Fibroblast of lung (primary cell): ENCODE measurements at regions not wholly inside any gene's neighbourhood (a gene's known extent, or its start where the extent isn't known, plus 50 kb on each side); places are given as distances from the start of the nearest gene placed in this dataset.

Source experiments
- DNase-seq, 2 donors: peaks; one replicate each; pipeline versions ENCODE4 v3.0.0 to v3.0.0-alpha.2; 2010; ENCODE audit warnings: low read depth in 2 of 2
- H2AFZ ChIP-seq: 2 replicates; pipeline ENCODE4 v1.5.1; 2012; ENCODE audit warnings: low read length, control low read depth, inconsistent platforms
- H3K27ac ChIP-seq: 2 replicates; pipeline ENCODE4 v1.5.1; 2011; ENCODE audit warnings: low read length, control low read depth; ENCODE audit not compliant: insufficient read depth
- H3K27me3 ChIP-seq: 2 replicates; pipeline ENCODE4 v1.5.1; 2011; ENCODE audit warnings: mild to moderate bottlenecking, low read length; ENCODE audit not compliant: control insufficient read depth, insufficient read depth
- H3K36me3 ChIP-seq: 2 replicates; pipeline ENCODE4 v1.5.1; 2011; ENCODE audit warnings: low read length; ENCODE audit not compliant: control insufficient read depth, insufficient read depth
- H3K4me1 ChIP-seq: 2 replicates; pipeline ENCODE4 v1.5.1; 2011; ENCODE audit warnings: low read length; ENCODE audit not compliant: control insufficient read depth, insufficient read depth; ENCODE audit errors: extremely low read depth
- H3K4me2 ChIP-seq: 2 replicates; pipeline ENCODE4 v1.5.1; 2011; ENCODE audit warnings: low read length, control low read depth; ENCODE audit not compliant: insufficient read depth; ENCODE audit errors: extremely low read depth
- H3K4me3 ChIP-seq, 4 experiments: fragments of 200-600 bp in 1 of 4; sonication (generic) in 1 of 4; replicated peaks in 1 of 4; 2 replicates each; pipeline ENCODE4 v1.5.1; 2011 to 2016; ENCODE audit warnings: low read length in 4 of 4, low read depth in 3 of 4, mild to moderate bottlenecking in 3 of 4, control low read depth in 2 of 4, inconsistent platforms in 1 of 4, mixed read lengths in 1 of 4; ENCODE audit not compliant: insufficient read depth in 1 of 4; ENCODE audit errors: control extremely low read depth in 1 of 4
- H3K79me2 ChIP-seq: 2 replicates; pipeline ENCODE4 v1.5.1; 2012; ENCODE audit warnings: mild to moderate bottlenecking, low read length, inconsistent platforms; ENCODE audit not compliant: control insufficient read depth, insufficient read depth
- H3K9ac ChIP-seq: 2 replicates; pipeline ENCODE4 v1.5.1; 2011; ENCODE audit warnings: mild to moderate bottlenecking, low read length, control low read depth; ENCODE audit not compliant: insufficient read depth
- H3K9me3 ChIP-seq: 2 replicates; pipeline ENCODE4 v1.5.1; 2012; ENCODE audit warnings: low read depth, low read length; ENCODE audit not compliant: control insufficient read depth, insufficient read depth
- H4K20me1 ChIP-seq: 2 replicates; pipeline ENCODE4 v1.5.1; 2011; ENCODE audit warnings: low read length; ENCODE audit not compliant: control insufficient read depth, insufficient read depth; ENCODE audit errors: extremely low read depth
- CTCF ChIP-seq, 2 donors: IDR thresholded peaks in 1 of 2; conservative IDR thresholded peaks in 1 of 2; 1 replicate in 1 of 2; 2 replicates in 1 of 2; pipeline ENCODE4 v1.5.1; 2011 to 2012; ENCODE audit warnings: low read length in 2 of 2, control low read depth in 1 of 2, inconsistent platforms in 1 of 2, low read depth in 1 of 2, mild to moderate bottlenecking in 1 of 2
- EZH2 ChIP-seq: IDR thresholded peaks from 2 replicates; pipeline ENCODE4 v1.5.1; 2012; ENCODE audit warnings: low read length, control low read depth, mild to moderate bottlenecking; ENCODE audit errors: missing control alignments

DNA sequence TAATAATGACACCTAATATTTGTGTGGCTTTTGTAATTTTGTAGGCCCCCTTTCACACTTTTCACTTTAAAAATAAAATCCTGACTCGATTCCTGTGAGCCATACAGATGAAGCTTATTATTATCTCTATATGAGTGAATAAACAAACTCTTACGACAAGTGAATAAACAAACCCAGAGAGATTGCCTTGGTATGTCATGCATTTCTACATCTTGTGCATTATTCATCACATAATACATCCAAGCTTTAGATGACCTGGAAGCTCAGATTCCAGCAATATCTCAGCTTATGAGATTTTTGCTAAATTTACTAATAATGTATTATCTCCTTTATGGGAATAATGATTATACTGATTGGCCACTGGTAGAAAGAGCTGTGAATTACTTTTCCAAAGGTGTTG is 248.2 kb downstream of the TBX18 start:
- TF ChIP-seq EZH2 (no peak), CTCF (conservative IDR thresholded peaks at IDR 0.05 in 1 of 2, IDR thresholded peaks at IDR 0.05 in 1 of 2; ENCODE audit: low read depth in 1 of 2, low read length in 2 of 2) (no peak)
- no peak for DNase-seq
- H3K79me2 ChIP-seq, result no peaks in the 10 kb centered on the region
- no peak overlapping the region for H3K4me3 ChIP-seq
- no peaks in the 10 kb centered on the region for H4K20me1 ChIP-seq
- no peak overlapping the region for H3K9ac ChIP-seq
- no peaks in the 10 kb centered on the region for H3K36me3 ChIP-seq
- H3K27me3 ChIP-seq, result no peaks in the 10 kb centered on the region
- no peak overlapping the region for H2AFZ ChIP-seq
- no peaks in the 10 kb centered on the region for H3K9me3 ChIP-seq
- no peak overlapping the region for H3K27ac ChIP-seq
- no peak overlapping the region for H3K4me2 ChIP-seq
- no peaks in the 10 kb centered on the region for H3K4me1 ChIP-seq

GRCh38 chr6:84515067-84515466 is 249.3 kb downstream of the TBX18 start:
- no peaks in the 10 kb centered on the region for H3K36me3 ChIP-seq
- no peak overlapping the region for H3K4me2 ChIP-seq
- H3K79me2 ChIP-seq, result no peaks in the 10 kb centered on the region
- no peaks in the 10 kb centered on the region for H4K20me1 ChIP-seq
- H2AFZ ChIP-seq, result no peak overlapping the region
- H3K9ac ChIP-seq, result no peak overlapping the region
- no peaks in the 10 kb centered on the region for H3K4me1 ChIP-seq
- TF ChIP-seq CTCF (conservative IDR thresholded peaks at IDR 0.05 in 1 of 2, IDR thresholded peaks at IDR 0.05 in 1 of 2; ENCODE audit: low read depth in 1 of 2, low read length in 2 of 2), result no peak
- no peak for TF ChIP-seq EZH2
- no peaks in the 10 kb centered on the region for H3K9me3 ChIP-seq
- DNase-seq, result peak in 1 of 2 donors; percentile 24
- no peak overlapping the region for H3K4me3 ChIP-seq
- no peaks in the 10 kb centered on the region for H3K27me3 ChIP-seq
- no peak overlapping the region for H3K27ac ChIP-seq

DNA sequence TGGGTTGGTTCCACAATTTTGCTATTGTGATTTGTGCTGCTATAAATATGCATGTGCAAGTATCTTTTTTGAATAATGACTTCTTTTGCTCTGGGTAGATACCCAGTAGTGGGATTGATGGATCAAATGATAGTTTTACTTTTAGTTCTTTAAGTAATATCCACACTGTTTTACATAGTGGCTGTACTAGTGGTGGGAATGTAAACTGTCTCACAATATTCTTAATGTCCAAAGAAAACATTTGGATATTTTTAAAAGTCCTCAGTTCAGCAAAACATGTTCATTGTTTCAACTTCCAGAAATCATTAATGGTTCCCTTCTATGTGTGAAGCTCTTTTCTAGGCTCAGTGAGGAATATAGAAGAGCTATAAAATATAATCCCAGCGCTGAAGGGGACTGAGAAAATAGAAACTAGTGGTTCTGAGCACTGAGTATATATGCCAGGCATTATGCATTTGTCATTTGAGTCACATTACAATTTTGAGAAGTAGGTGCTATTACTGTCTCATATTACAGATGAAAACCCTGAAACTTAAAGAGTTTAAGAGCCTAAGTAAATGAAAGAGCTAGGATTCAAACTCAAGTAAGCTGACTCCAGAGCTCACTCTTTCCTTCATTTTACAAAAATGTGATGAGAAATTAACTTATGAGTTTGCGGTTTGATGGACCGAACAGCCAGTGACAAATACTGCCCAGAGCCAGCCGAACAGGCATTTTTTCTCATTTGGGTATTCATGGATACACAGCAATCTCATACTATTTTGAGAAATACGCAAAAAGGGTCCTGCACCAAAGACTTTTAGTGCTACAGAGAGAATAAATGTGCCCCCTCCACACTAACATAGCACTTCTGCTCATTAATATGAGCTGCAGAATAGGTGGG is 250.1 kb downstream of the TBX18 start:
- Histone ChIP-seq H2AFZ (no peak overlapping the region), H3K9ac (no peak overlapping the region), H3K36me3 (no peaks in the 10 kb centered on the region), H3K27ac (no peak overlapping the region), H3K4me1 (no peaks in the 10 kb centered on the region), H3K27me3 (no peaks in the 10 kb centered on the region), H4K20me1 (no peaks in the 10 kb centered on the region), H3K4me2 (no peak overlapping the region), H3K4me3 (no peak overlapping the region), H3K9me3 (no peaks in the 10 kb centered on the region), H3K79me2 (no peaks in the 10 kb centered on the region)
- TF ChIP-seq CTCF (conservative IDR thresholded peaks at IDR 0.05 in 1 of 2, IDR thresholded peaks at IDR 0.05 in 1 of 2; ENCODE audit: low read depth in 1 of 2, low read length in 2 of 2), result no peak
- no peak for TF ChIP-seq EZH2
- no peak for DNase-seq
